ENCODE measurements at regions not wholly inside any gene's neighbourhood (a gene's known extent, or its start where the extent isn't known, plus 50 kb on each side); places are given as distances from the start of the nearest gene placed in this dataset.

DNA sequence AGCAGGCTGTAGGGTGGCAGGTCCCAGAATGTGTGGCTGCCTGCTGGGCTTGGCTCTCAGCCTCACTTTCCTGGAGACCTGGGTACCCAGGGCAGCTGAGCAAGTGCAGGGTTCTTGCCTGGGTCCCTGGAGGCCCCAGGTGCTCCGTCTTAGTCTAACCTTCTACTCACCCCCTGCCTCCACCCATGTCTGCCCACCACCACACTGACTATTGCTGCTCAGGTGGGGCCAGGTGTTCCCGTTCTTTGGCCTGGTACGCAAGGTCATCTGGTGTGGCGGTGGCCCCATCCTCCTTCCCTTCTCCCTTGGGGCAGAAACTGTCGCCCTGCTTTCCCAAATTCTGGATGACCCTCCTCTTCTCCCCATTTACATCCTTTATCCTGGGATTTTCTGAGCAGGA, 319.9 kb downstream of the TMEM121 start:
- peaks cover 46% of the 10 kb centered on the region for H3K9me3 Mint-ChIP-seq (ENCODE audit: low read depth)
- no peaks in the 10 kb centered on the region for H3K27me3 Mint-ChIP-seq
- H3K4me3 Mint-ChIP-seq (ENCODE audit: low read depth): no peak overlapping the region
- no peak for DNase-seq (ENCODE audit: low spot score, unreplicated experiment)
- no peak overlapping the region for H3K27ac Mint-ChIP-seq
- TF ChIP-seq CTCF (IDR thresholded peaks at IDR 0.05; ENCODE audit: unreplicated experiment): no peak
- no peaks in the 10 kb centered on the region for H3K4me1 Mint-ChIP-seq (ENCODE audit: low read depth)
- H3K36me3 Mint-ChIP-seq (ENCODE audit: insufficient read depth): peaks cover 4% of the 10 kb centered on the region

DNA sequence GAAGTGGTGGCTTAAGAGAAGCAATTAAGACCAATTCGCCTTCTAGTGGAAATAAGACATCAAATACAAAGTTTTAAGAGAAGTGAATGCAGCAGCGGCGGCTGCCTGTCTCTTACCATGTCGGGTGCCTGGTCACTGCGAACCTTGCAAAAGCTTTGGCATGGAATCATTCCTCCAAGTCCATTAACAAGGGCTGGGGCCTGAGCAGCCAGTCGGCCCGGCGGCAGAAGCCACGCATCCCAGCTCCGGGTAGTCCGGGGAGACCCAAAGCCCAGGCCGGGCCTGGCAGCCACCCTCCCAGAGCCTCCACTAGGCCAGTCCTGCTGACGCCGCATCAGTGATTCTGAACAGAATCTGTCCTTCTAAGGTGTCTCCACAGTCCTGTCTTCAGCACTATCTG, 321.0 kb downstream of the TMEM121 start:
- H3K27ac Mint-ChIP-seq: no peak overlapping the region
- peaks cover 39% of the 10 kb centered on the region for H3K9me3 Mint-ChIP-seq (ENCODE audit: low read depth)
- no peaks in the 10 kb centered on the region for H3K4me1 Mint-ChIP-seq (ENCODE audit: low read depth)
- peaks cover 2% of the 10 kb centered on the region for H3K36me3 Mint-ChIP-seq (ENCODE audit: insufficient read depth)
- no peak for TF ChIP-seq CTCF (IDR thresholded peaks at IDR 0.05; ENCODE audit: unreplicated experiment)
- H3K27me3 Mint-ChIP-seq: no peaks in the 10 kb centered on the region
- DNase-seq (ENCODE audit: low spot score, unreplicated experiment): no peak
- H3K4me3 Mint-ChIP-seq (ENCODE audit: low read depth): no peak overlapping the region

DNA sequence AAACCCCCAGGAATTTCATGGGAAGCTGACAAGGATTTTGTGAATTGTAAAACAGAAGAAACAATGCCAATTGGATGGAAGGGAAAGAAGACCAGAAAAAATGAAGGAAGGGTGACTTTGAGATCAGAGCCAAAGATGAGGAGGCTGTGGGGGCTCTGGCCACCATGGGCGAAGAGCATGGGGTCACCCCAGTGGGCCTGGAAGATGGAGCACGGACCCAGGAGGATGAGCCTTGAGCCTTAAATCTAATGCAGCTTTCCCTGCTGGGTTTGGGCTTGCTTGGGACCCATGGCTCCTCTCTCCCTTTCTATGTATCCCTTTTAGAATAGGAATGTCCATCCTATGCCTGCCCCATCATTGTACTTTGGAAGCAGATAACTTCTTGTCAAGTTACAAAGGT, 322.2 kb downstream of the TMEM121 start:
- peaks cover 39% of the 10 kb centered on the region for H3K9me3 Mint-ChIP-seq (ENCODE audit: low read depth)
- no peaks in the 10 kb centered on the region for H3K4me1 Mint-ChIP-seq (ENCODE audit: low read depth)
- H3K27ac Mint-ChIP-seq: no peak overlapping the region
- no peak for TF ChIP-seq CTCF (IDR thresholded peaks at IDR 0.05; ENCODE audit: unreplicated experiment)
- no peak for DNase-seq (ENCODE audit: low spot score, unreplicated experiment)
- H3K36me3 Mint-ChIP-seq (ENCODE audit: insufficient read depth): peaks cover 5% of the 10 kb centered on the region
- H3K27me3 Mint-ChIP-seq: no peaks in the 10 kb centered on the region
- H3K4me3 Mint-ChIP-seq (ENCODE audit: low read depth): no peak overlapping the region

GRCh38 chr14:105849933-105850626, 323.7 kb downstream of the TMEM121 start:
- Mint-ChIP-seq H3K36me3 (ENCODE audit: insufficient read depth) (peaks cover 8% of the 10 kb centered on the region), H3K4me3 (ENCODE audit: low read depth) (no peak overlapping the region), H3K9me3 (ENCODE audit: low read depth) (peaks cover 36% of the 10 kb centered on the region), H3K4me1 (ENCODE audit: low read depth) (no peaks in the 10 kb centered on the region), H3K27me3 (no peaks in the 10 kb centered on the region), H3K27ac (no peak overlapping the region)
- no peak for TF ChIP-seq CTCF (IDR thresholded peaks at IDR 0.05; ENCODE audit: unreplicated experiment)
- no peak for DNase-seq (ENCODE audit: low spot score, unreplicated experiment)

DNA sequence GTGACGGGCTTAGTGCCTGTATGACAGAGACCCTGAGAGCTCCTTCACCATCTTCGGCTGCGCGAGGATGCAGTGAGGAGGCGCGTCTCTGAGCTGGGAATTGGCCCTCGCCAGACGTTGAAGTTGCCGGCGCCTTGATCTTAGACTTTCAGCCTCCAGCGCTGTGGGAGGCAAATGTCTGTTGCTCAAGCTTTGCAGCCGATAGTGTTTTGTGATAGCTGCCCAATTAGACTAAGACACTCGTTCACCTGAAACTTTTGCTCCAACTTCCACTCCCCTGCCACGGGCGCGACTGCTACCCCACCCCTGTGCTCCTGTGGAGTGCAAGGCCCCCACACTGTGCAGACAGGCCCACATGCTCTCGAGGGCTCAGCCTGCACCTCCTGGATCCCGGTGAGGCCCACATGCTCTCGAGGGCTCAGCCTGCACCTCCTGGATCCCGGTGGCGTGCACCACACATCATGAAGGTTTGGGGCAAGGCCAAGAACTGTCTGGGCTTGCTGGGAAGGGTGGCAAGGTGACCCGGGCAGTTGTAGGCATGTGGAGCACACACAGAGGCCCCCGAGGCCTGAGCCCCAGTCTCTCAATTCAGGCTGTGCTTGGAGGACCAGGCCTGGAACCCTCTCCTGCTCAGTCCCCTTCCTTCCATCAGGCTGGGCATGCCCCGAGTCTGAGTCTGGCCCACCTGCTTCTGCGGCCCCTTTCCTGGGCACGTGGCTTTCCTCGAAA, 324.6 kb downstream of the TMEM121 start:
- Mint-ChIP-seq H3K9me3 (ENCODE audit: low read depth) (peaks cover 35% of the 10 kb centered on the region), H3K36me3 (ENCODE audit: insufficient read depth) (peaks cover 7% of the 10 kb centered on the region), H3K4me3 (ENCODE audit: low read depth) (no peak overlapping the region), H3K27me3 (no peaks in the 10 kb centered on the region), H3K27ac (no peak overlapping the region), H3K4me1 (ENCODE audit: low read depth) (no peaks in the 10 kb centered on the region)
- no peak for DNase-seq (ENCODE audit: low spot score, unreplicated experiment)
- TF ChIP-seq CTCF (IDR thresholded peaks at IDR 0.05; ENCODE audit: unreplicated experiment): no peak

All from progenitor cell of endocrine pancreas (in vitro differentiated cells).